IMR-90 (cell line): ENCODE measurements at regions not wholly inside any gene's neighbourhood (a gene's known extent, or its start where the extent isn't known, plus 50 kb on each side); places are given as distances from the start of the nearest gene placed in this dataset.

Experiments used
- ATAC-seq: fragments of 200-7000 bp; cut with Tn5 transposase; 2 replicates; pipeline ENCODE4 v1.9.1; 2020; ENCODE audit warnings: low read depth, mild to moderate bottlenecking, moderate library complexity
- BruUV-seq: library from RNA; stranded (reverse); fragments of 400-500 nt; replicated peaks from 2 replicates; lab custom pipeline; 2021; lab: Mats Ljungman, UMichigan
- CTCF ChIA-PET: fragments of 300-600 bp; formaldehyde crosslinking; extraction: SDS; loops from one replicate; lab custom pipeline; 2021; ENCODE audit warnings: antibody characterized with exemption; lab: Yijun Ruan, JAX
- POLR2A ChIA-PET: fragments of 300-600 bp; sonication (Branson Sonifier 250); formaldehyde crosslinking; loops from one replicate; lab custom pipeline; 2022; ENCODE audit warnings: antibody characterized with exemption; ENCODE audit not compliant: unreplicated experiment; lab: Charles Lee
- DNase-seq: peaks from one replicate; pipeline ENCODE4 v3.0.0; 2013
- H2AFZ ChIP-seq: replicated peaks from 2 replicates; pipeline ENCODE3; 2013; ENCODE audit warnings: low read length, mild to moderate bottlenecking; ENCODE audit not compliant: poor library complexity
- H2AK5ac ChIP-seq: 2 replicates; pipeline ENCODE4 v1.6.1; 2013; ENCODE audit warnings: low read depth, low read length, inconsistent platforms
- H2AK9ac ChIP-seq: replicated peaks from 2 replicates; pipeline ENCODE3; 2013; ENCODE audit warnings: mild to moderate bottlenecking, low read depth, low read length, moderate library complexity; ENCODE audit not compliant: poor library complexity
- H2BK120ac ChIP-seq: 2 replicates; pipeline ENCODE4 v1.6.1; 2013; ENCODE audit warnings: low read depth, low read length, inconsistent platforms
- H2BK15ac ChIP-seq: 3 replicates; pipeline ENCODE4 v1.6.1; 2013; ENCODE audit warnings: low read depth, low read length, inconsistent platforms
- H2BK20ac ChIP-seq: 2 replicates; pipeline ENCODE4 v1.6.1; 2013; ENCODE audit warnings: low read depth, mild to moderate bottlenecking, inconsistent platforms, low read length, moderate library complexity
- H2BK5ac ChIP-seq: 2 replicates; pipeline ENCODE4 v1.6.1; 2013; ENCODE audit warnings: mild to moderate bottlenecking, low read depth, low read length, inconsistent platforms; ENCODE audit not compliant: poor library complexity, severe bottlenecking
- H3K14ac ChIP-seq: replicated peaks from 2 replicates; pipeline ENCODE4 v1.6.1; 2013; ENCODE audit warnings: low read depth, low read length, inconsistent platforms
- H3K18ac ChIP-seq: 2 replicates; pipeline ENCODE4 v1.6.1; 2013; ENCODE audit warnings: low read depth, low read length, control low read depth
- H3K23ac ChIP-seq: 2 replicates; pipeline ENCODE4 v1.6.1; 2013; ENCODE audit warnings: low read depth, low read length, inconsistent platforms
- H3K27ac ChIP-seq: 2 replicates; pipeline ENCODE4 v1.5.1; 2013; ENCODE audit warnings: mild to moderate bottlenecking, control low read depth, low read length; ENCODE audit not compliant: insufficient read depth
- H3K27me3 ChIP-seq: 2 replicates; pipeline ENCODE4 v1.6.1; 2013; ENCODE audit warnings: low read length; ENCODE audit not compliant: control insufficient read depth, insufficient read depth
- H3K36me3 ChIP-seq: 2 replicates; pipeline ENCODE4 v1.6.1; 2013; ENCODE audit warnings: low read length, mixed read lengths; ENCODE audit not compliant: control insufficient read depth, insufficient read depth
- H3K4ac ChIP-seq: 2 replicates; pipeline ENCODE4 v1.6.1; 2013; ENCODE audit warnings: low read depth, low read length, inconsistent platforms
- H3K4me1 ChIP-seq: 2 replicates; pipeline ENCODE4 v1.6.1; 2013; ENCODE audit warnings: low read length, mixed read lengths; ENCODE audit not compliant: control insufficient read depth, insufficient read depth
- H3K4me2 ChIP-seq: 2 replicates; pipeline ENCODE4 v1.6.1; 2013; ENCODE audit warnings: low read depth, mild to moderate bottlenecking, control low read depth, low read length, moderate library complexity
- H3K4me3 ChIP-seq: 2 replicates; pipeline ENCODE4 v1.5.1; 2013; ENCODE audit warnings: low read depth, mild to moderate bottlenecking, control low read depth, low read length, moderate library complexity; ENCODE audit not compliant: insufficient read depth
- H3K56ac ChIP-seq: 2 replicates; pipeline ENCODE4 v1.6.1; 2013; ENCODE audit warnings: low read length, inconsistent platforms; ENCODE audit not compliant: insufficient read depth; ENCODE audit errors: extremely low read depth
- H3K79me1 ChIP-seq, 2 experiments: 2 replicates each; pipeline ENCODE4 v1.6.1; 2013; ENCODE audit warnings: low read length in 2 of 2, inconsistent platforms in 1 of 2, low read depth in 1 of 2
- H3K9ac ChIP-seq: 2 replicates; pipeline ENCODE4 v1.6.1; 2013; ENCODE audit warnings: low read depth, low read length, control low read depth
- H3K9me1 ChIP-seq: 2 replicates; pipeline ENCODE4 v1.6.1; 2013; ENCODE audit warnings: low read length, inconsistent platforms; ENCODE audit not compliant: insufficient read depth
- H3K9me3 ChIP-seq: 2 replicates; pipeline ENCODE4 v1.6.1; 2013; ENCODE audit warnings: low read length; ENCODE audit not compliant: control insufficient read depth, insufficient read depth
- H4K20me1 ChIP-seq: 2 replicates; pipeline ENCODE4 v1.6.1; 2013; ENCODE audit warnings: low read length, inconsistent platforms; ENCODE audit not compliant: insufficient read depth
- H4K5ac ChIP-seq: 2 replicates; pipeline ENCODE4 v1.6.1; 2013; ENCODE audit warnings: mild to moderate bottlenecking, low read depth, low read length, control low read depth
- H4K8ac ChIP-seq, 2 experiments: 2 replicates each; pipeline ENCODE4 v1.6.1; 2013; ENCODE audit warnings: low read depth in 2 of 2, low read length in 2 of 2, control low read depth in 1 of 2, inconsistent platforms in 1 of 2
- H4K91ac ChIP-seq: 2 replicates; pipeline ENCODE4 v1.6.1; 2013; ENCODE audit warnings: low read depth, low read length, inconsistent platforms; ENCODE audit not compliant: insufficient read depth
- CHD1 ChIP-seq: IDR thresholded peaks from 2 replicates; pipeline ENCODE4 v1.6.1; 2012; ENCODE audit warnings: low read depth, low read length, improper control_type of control experiment
- dilution Hi-C: fragments of 300-500 bp; cut with HindIII; formaldehyde crosslinking; loops from one replicate; pipeline ENCODE4 v1.14.3; 2018; ENCODE audit warnings: low sequenced_read_pairs; ENCODE audit not compliant: unreplicated experiment
- in situ Hi-C: fragments of 300-500 bp; cut with MboI; formaldehyde crosslinking; loops from 3 replicates; pipeline ENCODE4 v1.14.3; 2019; ENCODE audit warnings: low sequenced_read_pairs, inconsistent platforms, mixed read lengths
- intact Hi-C: fragments of 100-400 bp; cut with micrococcal nuclease; formaldehyde crosslinking; loops from 2 replicates; pipeline ENCODE4 v1.10.0; 2022

- CTCF ChIA-PET: no interaction called here
- Histone ChIP-seq H3K4me3 (no peak overlapping the region), H2BK5ac (no peak overlapping the region), H4K91ac (no peak overlapping the region), H3K9ac (no peak overlapping the region), H3K4ac (no peak overlapping the region), H2AFZ (no peak overlapping the region), H3K56ac (no peak overlapping the region), H3K23ac (no peak overlapping the region), H3K79me1 (no peaks in the 10 kb centered on the region; a peak in 1 of 4 replicates), H4K5ac (no peak overlapping the region), H3K4me2 (no peak overlapping the region), H2BK120ac (no peak overlapping the region), H3K9me1 (no peaks in the 10 kb centered on the region), H2AK5ac (no peak overlapping the region), H3K9me3 (no peaks in the 10 kb centered on the region; the same call in 1 of the 2 replicates), H4K20me1 (no peaks in the 10 kb centered on the region), H2AK9ac (no peak overlapping the region), H2BK15ac (no peak overlapping the region), H2BK20ac (no peak overlapping the region), H3K18ac (no peak overlapping the region), H3K36me3 (no peaks in the 10 kb centered on the region), H3K27ac (no peak overlapping the region), H3K14ac (no peak overlapping the region), H4K8ac (no peak overlapping the region), H3K27me3 (no peaks in the 10 kb centered on the region), H3K4me1 (no peaks in the 10 kb centered on the region)
- ATAC-seq (no peak), DNase-seq (peak; percentile 12)
- TF ChIP-seq CHD1: no peak
- BruUV-seq: no TSS peak
- POLR2A ChIA-PET: no interaction called here
- dilution Hi-C loops: no loop called here
- intact Hi-C loops: no loop called here
- in situ Hi-C loops: no loop called here
Measured at GRCh38 chr3:111373861-111374260, 168.1 kb upstream of the CD96 start.
